RPMI8226 (cell line): ENCODE measurements at regions not wholly inside any gene's neighbourhood (a gene's known extent, or its start where the extent isn't known, plus 50 kb on each side); places are given as distances from the start of the nearest gene placed in this dataset.

Source experiments
- DNase-seq: peaks from one replicate; pipeline ENCODE4 v3.0.0-alpha.2; 2015

GRCh38 chr4:126701756-126702155 is 931.0 kb upstream of the INTU start:
- no peak for DNase-seq

- DNase-seq: no peak
These were observed 930.0 kb upstream of the INTU start for GRCh38 chr4:126702747-126703146.

- DNase-seq: no peak
These were observed 927.5 kb upstream of the INTU start for GRCh38 chr4:126705266-126705665.

DNA sequence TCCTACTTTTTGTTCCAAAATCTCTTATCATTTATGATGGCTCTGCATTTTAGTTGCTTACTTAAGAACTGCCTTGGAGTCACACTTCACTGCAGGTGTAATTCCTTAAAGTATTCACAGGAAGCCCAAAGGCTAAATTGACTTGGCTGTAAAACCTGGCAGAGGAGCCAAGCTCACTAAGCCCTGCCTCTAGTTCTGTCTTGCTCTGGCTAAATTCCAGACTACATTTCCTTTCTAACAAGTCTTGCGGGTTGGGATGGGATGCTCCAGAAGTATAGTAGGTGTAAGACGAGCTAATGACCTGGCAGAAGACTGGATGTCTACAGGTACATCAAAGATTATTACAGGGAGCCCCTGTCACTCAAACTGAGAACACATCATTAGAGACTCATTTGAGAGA is 924.0 kb upstream of the INTU start:
- no peak for DNase-seq

DNA sequence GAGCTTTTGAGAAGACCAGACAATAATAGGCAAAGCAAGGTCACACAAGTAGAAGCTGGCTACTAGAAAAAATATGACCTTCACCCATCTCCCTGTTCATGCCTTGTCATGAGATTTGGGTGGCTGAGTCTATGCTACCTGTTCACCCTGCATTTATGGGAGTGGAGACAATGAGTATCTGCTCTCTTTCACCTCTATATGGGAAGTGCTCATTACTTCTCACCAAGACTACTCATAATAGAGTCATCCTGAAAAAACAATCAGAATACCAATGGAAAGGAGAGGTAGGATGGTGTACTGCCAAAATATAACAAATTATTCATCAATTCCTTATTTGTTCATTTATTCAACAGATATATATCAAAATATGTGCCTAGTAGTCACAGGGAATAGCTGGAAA is 921.8 kb upstream of the INTU start:
- DNase-seq: no peak

GRCh38 chr4:126715067-126715466 is 917.7 kb upstream of the INTU start:
- no peak for DNase-seq

DNA sequence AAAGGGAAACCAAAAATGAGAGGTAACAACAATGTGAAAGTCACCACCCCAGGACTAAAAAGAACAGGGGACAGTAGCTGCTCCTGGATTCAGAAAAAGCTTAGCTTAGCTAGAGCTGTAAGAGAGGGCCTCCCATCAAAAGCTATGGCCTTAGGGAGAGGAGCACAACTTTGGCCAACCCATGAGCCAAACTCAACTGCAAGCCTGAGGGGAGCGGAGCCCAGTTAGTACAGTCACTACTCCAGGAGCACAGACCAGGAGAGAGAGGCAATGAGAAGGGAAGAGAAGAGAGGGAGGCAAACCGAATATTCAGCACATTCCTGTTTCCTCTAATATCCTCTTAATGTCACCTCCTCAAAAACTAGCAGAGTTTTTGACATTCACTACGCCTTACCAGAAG is 917.1 kb upstream of the INTU start:
- DNase-seq: no peak

DNA sequence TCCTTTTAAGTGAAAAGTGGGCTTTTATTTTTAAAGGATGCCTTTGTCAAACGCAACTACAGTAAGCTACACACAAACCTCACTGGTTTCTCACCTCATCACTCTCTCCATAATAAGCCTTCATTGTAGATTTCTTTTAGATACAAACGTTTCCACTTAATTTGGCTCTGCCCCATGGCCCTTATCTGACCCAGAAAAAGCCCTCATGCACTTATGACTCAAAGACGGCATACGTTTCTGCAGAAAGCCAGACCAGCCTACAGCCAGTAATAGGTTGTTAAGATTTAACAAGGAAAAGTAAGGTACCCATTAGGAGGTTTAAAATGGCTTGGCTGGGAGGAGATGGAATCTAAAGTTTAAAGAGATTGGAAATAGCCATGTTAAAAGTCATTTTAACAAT is 914.6 kb upstream of the INTU start:
- DNase-seq: no peak

DNA sequence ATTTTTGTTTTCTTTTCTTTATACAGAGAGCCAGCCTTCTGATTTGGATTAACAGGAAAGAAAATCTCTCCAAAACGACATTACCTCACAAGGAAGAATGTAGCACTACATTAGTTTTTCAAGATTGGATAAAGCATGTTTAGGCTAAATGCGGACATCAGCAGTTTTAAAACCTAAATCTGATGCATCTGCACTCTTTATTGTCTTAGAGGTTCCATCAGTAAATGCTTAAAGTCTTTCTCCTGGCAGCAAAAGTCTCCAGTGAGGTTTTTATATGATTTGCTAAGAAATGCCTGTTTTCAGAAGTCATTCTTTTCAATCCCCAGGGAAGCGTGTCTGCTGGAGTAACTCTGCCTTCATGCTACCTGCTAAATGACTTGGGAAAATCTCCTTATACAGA is 912.9 kb upstream of the INTU start:
- no peak for DNase-seq

DNA sequence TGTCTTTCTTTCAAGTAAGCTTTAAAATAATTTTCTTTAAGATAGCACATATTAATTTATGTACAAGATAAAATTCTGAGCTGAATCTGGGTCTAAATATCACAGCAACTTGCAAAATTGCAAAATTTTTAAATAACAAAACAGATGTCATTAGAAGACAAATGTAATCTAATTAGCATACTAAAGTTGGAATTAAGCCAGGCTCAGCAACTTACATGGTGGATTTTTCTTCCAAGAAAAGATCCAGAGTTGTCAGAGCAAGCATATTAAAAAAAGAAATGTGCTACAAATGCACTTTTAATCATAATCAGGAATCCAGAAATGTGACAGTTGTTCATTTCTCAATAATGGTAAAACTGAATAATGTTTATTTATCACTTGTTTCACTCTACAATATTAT is 906.9 kb upstream of the INTU start:
- DNase-seq: no peak

GRCh38 chr4:126727461-126727860 is 905.3 kb upstream of the INTU start:
- DNase-seq: no peak

GRCh38 chr4:126731062-126731461 is 901.7 kb upstream of the INTU start:
- no peak for DNase-seq

DNA sequence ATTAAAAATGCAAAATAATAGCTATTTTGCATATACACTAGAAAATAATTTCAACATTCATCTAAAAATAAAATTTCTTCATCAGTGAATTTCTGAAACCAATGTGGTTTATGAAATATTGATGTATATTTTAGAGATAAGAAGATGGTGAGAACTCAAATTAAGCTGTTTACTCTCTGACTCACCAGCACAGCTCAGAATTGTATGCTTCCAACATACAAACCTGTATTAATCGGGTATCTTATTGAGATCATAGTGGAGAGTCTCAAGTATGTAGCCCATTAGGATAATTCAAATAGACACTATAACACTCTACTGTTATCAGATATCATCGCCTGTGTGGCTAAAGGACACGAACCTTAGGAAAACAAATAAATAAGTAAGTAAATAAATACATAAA is 899.5 kb upstream of the INTU start:
- DNase-seq: no peak

DNA sequence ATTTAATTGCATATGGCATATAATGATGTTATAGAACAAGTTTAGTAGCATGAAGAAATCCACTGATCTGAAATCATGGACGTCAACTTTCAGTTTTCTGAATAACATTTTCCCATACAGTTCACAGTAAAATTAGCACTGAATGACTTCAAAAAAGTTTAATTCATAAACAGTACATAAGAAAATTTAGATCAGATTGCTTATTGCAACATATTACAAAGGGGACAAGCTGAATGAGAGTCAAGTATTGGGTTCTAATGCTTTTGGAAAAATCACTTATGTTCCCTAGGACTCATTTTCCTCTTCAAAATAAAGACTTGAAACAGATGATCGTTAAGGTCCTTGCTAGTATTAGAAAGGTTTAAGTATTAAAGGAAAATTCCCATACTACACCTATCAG is 898.3 kb upstream of the INTU start:
- DNase-seq: no peak

DNA sequence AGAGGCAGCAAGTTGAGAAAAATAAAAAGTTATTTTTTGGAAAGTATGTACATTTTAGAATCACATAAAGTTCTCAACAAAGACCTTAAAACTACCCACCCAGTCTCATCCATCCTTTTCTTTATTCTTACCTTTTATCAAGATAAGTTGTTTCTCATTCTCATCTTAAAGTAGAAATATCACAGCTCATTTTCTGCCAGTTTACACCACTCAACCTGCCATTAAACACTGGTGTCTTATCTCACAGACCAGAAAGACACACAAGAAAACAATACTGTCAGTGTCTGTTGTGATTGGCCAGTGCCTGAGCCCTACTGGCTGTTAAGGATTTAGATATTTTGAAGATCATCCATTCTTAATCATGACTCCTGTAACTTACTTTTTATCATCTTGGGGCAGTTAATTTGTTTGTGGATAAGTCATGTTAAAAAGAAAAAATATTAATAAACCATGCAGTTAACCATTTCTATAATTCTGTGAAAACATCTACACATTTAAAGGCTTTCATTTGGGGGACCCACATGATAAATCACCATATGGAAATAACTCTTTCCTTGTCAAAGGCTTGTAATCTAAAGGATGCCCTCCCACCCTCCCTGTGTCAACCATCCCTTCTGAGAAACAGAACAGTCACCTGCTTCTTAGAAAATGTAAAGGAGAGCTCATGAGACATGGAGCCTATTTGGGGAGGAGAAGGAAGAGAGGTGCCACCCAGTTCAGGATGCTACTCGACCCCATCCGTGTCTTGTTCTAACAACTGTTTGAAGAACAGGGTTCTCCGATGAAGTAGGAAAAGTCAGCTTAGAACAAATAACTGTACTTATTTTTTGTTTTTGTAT is 897.2 kb upstream of the INTU start:
- no peak for DNase-seq

GRCh38 chr4:126736133-126736518 is 896.6 kb upstream of the INTU start:
- DNase-seq: no peak

GRCh38 chr4:126737899-126738526 is 894.7 kb upstream of the INTU start:
- no peak for DNase-seq

GRCh38 chr4:126738527-126738923 is 894.2 kb upstream of the INTU start:
- no peak for DNase-seq

DNA sequence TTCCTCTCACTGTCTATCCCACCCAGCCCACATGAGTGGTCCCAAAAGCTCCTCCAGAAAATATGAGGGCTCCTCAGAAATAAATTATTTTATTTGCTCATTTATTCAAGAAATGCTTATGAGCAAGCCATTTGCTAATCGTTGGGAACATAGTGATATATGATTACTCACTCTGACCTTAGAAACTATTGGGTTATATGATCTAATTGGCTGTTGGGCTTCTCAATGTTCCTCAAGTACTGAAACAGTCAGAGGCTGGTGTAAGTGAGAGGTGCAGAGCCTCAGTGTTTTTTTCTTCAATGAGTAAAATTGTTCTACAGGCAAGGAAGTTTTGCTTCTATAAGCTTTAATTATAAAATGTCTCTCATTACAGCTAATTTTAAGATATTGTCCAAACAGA is 893.8 kb upstream of the INTU start:
- DNase-seq: no peak

DNA sequence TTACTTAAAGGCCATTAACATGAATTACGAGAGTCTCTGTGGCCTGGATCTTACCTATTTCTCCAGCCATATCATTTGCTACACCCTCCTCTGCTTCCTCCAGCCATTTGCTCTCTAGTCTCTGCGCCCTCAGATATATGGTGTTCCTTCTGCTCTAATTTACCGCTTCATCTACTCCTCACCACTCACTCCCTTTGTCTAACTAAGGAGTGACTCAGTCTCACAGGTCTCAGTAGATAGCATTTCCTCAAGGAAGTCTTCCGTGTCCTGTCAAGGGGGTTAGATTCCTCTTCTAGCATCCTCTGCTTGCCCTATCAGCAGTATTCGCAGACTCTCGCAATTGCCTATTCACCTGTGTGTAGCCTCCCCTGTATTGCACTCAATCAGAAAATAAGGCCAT is 892.1 kb upstream of the INTU start:
- DNase-seq: no peak

DNA sequence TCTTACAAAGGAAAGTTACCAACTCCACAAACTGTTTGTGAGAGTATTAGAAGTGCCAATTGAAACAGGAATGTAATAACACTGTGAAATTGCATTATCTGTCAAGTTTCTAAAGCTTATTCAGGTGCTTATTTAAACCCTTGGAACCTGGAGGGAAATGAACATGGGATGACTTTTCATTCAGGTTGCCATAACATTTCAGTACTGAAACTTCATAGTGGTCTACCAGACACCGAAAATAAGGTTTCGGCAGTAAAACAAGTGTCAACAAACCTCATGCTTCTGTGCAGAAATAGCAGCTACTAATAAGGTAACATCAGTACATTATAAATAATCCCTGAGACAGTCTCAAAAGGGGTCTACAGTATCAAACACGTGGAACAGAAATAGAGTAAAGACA is 890.7 kb upstream of the INTU start:
- DNase-seq: no peak

DNA sequence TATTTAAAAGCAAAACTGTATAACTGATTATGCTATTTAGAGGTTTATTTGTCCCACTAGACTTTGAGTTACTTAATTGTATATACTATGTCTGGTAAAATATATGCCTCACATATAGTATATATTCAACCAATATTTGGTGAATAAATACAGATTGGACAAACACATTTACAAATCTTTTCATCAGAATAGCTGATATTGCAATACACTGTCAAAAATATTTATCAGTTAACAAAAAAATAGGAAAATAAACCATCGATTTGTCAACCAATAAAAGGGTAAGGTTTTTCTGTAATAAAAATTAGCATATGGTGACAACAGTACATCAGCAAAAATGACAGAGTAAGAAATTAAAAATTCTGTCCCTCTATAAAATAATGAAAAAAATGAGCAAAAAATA is 889.9 kb upstream of the INTU start:
- DNase-seq: no peak

DNA sequence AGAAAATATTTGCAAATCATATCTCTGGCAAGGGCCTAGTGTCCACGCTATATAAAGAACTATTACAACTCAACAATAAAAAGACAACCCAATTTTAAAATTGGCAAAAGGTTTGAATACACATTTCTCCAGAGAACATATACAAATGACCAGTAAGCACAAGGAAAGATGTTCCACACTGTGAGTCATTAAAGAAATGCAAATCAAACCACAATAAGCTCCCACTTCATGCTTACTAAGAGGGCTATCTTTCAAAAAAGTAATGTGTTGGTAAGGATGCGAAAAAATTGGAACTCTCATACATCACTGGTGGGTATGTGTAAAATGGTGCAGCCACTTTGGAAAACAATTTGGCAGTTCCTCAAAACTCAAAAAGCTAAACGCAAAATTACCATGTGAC is 884.0 kb upstream of the INTU start:
- no peak for DNase-seq

- no peak for DNase-seq
These were observed 882.0 kb upstream of the INTU start for GRCh38 chr4:126750723-126751122.

DNA sequence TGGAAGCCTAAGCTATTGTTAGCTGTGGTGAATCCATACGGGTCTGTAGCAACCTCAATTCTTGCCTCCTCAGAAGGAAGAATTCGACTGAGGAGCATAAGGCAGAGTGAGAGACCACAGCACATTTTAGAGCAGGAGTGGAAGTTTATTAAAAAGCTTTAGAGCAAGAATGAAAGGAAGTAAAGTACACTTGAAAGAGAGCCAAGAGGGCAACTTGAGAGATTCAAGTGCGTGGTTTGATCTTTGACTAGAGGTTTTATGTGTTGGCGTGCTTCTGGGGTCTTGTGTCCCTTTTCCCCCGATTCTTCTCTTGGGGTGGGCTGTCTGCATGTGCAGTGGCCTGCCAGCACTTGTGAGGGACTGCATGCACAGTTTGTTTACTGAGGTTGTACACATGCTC is 880.6 kb upstream of the INTU start:
- DNase-seq: no peak
